Hippocampal formation (tissue), 2 donors: ENCODE measurements at regions not wholly inside any gene's neighbourhood (a gene's known extent, or its start where the extent isn't known, plus 50 kb on each side); places are given as distances from the start of the nearest gene placed in this dataset.

ENCODE experiments used
- DNase-seq, 2 donors: peaks; one replicate each; lab custom pipeline; 2025; lab: John Stamatoyannopoulos, UW

DNA sequence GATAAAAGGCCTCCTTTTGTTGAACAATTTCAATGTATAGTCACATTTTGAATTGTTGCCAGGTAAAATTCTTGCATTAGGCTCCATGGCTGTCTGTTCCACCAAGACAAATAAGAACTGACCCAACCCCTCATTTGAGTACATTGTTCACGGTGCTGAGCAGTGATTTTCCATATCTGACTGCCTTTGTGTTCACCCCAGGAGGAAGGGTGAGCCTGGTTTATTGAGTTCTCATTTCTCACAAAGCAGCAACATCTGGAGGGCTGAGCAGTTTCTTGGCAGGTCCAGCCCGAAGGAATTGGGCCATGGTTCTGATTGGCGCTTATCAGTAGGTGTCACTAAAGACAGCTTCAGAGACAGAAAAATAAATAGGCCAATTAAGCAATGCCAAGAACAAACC is 149.1 kb downstream of the BMP4 start:
- DNase-seq, result no peak

DNA sequence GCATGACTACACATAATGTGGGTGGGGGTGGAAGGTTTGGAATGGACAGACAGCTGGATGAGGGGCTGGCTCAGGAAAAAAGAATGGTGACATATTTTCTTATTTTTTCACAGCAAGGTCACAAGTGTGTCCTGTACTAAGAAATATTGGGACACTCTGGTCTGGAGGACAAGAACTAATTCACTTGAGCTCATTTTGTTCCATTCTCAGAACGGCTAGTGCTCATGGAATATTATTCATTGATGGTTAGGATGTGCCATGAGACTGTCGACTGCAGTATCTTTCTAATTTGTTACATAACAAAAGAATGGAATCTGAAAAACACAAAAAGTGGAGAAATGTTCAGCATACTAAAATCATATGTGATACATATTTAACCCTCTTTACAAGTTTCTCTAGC is 149.5 kb downstream of the BMP4 start:
- DNase-seq, result no peak

DNA sequence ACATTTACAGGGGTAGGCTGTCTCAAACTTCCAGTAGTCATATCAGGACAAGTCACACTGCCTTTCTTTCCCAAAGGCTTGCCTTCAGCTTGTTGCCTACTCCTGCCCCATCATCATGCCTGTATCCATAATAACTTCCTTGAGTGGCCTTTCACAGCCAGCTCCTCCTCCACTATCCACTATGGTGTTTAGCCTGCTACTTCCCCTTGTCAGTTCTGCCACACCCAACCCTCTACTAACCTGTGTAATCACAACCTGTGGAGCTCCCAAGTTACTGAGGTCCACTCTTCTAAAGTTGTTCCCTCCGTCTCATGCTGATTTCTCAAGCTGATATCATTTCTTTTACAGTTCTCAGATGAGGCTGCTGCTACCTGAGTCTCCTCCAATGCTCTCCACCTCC is 159.9 kb downstream of the BMP4 start:
- DNase-seq, result no peak

DNA sequence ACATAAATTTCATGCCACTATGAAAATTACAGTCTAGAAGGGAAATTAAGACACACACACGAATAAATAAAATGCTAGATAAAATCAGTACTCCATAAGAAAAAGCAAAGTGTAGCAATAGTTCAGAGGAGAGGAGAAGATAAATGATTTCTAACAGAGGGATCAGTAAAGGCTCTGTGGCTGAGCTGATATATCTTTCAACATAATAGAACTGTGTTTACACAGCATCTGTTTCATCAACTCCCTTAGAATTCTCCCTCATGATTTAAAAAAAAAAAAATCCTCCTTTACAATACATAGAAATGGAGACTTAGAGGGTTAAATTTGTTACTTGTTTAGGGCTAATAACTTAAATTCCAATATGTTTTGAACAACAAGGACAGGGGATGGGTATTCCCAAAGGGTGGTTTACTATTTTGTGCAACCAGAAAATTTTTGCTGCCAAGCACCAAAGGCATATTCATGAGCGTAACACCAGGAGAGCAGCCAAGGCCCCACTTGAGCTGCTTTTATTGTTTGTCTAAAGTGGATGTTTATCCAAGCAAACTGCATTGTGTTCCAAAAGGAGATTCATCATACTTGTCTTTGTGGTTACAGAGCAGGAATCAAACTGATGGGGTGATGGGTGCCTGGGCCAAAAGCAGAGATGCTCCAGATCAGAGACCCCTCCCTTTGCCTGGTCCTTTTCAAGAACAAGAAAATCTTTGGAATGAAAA is 162.7 kb downstream of the BMP4 start:
- peak; percentile 25 to 51 for DNase-seq

DNA sequence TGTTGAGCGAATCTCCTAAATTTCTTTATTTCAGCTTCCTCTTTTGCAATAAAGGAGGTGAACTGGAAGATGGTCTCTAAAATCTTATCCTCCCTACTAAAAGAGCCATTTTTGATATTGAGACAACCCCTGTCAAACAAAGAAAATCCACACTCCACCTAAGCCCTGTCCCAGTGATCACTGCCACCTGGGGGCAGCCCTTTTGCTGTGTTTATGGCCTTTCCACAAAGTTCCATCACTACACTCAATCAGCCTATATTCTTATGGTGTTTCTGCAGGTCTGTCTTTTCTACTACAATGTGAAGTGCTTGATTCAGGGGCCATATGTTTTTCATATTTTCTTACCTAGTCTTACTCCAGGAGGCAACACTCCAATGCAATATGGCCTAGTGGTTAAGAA is 163.7 kb downstream of the BMP4 start:
- DNase-seq, result no peak

DNA sequence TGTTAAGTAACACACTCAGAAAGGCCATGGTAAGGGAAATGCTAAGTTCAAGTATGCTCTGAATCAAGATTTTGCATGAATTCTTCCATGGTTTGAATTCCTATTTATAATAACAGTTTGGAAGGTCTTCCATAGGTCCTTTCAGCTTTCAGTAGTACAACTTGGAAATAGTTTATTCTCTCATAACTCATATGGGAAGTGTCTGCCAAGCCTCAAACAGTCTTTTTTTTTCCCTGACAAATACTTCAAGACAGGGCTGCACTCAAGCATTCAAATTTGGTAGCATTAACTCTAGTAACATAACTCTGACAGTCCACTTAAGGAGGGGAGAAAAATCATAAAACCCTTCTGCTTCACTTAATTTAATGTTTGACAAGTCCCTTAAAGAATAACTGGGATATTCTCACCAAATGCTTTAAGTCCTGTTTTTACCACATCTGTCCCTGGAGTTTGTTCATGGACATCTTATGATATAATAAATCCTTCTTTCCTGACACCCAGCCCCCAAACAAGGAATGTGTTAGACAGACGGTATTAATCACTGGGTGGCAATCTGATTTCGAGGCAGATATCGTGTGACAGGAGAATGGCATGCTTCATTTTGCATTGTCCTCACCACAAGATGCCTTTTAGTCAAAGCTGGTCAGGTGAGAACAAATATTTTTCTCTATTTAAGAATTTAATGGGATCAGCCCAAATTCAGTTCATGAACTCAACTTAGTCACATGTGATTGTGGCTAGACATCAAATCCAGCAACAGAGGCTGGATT is 165.7 kb downstream of the BMP4 start:
- no peak for DNase-seq

DNA sequence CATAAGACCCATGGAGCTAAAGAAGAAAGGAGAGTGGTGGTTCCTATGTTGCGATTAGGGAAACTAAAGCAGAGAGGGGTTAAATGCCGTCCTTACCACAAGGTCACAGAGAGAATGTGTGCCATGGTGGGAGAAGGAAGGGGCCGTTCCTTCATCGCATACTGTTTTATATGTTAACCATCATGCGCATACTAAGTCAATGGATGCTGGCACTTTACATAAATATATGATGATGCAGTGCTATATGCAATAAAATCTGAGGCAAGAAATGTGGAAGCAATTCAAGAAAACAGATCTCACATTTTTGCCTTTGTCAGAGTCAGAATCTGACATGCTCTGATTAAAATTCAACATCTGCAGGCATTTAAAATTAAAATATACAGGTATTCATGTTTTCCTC is 168.1 kb downstream of the BMP4 start:
- no peak for DNase-seq

DNA sequence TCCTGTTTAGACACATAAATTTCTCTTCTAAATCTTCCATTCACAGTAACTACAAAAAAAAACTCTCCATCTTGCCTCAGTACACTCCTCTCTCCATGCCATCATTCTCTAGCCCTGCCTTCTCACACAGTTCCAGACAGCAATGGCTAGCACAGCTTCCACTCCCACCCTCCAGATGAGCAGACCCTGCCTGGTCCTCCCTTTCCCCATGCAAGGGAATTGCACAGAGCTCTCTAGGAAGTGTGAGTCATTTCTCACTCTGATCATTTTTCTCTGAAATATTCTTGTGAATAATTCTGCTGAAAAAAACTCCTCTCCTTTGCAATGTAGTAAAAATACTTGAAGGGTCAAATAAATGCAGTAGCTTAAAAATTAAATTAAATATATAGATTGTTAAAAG is 170.6 kb downstream of the BMP4 start:
- DNase-seq, result no peak

DNA sequence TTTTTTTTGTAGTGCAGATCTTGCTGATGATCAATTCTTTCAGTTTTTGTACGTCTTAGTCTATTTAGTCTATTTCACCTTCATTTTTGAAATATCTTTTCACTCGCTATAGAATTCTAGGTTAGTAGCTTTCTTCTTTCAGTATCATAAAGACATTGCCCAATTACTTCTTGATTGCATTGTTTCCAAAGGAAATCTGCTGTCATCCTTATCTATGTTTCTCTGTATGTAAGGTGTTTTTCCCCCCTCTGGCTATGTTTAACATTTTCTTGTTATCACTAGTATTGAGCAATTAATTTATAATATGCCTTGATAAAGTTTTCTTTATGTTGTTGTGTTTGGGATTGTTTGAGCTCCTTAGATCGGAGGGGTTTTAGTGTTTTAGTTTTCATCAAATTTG is 171.9 kb downstream of the BMP4 start:
- DNase-seq, result no peak

DNA sequence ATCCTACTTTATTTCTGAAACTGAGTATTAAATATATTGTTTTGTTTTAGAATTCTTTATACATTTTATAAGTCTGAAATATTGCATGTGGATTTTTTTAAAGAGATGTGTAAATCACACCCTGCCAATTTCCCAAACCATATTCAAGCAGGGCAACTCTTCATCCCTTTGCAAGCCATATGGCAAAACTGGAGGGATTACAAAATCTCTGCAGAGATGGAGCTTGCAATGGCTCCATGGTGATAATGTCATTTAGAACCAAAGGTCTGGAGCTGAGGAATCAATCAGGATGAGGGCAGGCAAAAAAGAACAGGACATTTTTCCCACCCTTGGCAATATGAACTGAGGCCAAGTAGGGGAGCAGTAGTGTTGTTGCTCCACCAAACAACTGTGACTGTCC is 173.4 kb downstream of the BMP4 start:
- DNase-seq, result peak in 1 of 2 donors; percentile 0

DNA sequence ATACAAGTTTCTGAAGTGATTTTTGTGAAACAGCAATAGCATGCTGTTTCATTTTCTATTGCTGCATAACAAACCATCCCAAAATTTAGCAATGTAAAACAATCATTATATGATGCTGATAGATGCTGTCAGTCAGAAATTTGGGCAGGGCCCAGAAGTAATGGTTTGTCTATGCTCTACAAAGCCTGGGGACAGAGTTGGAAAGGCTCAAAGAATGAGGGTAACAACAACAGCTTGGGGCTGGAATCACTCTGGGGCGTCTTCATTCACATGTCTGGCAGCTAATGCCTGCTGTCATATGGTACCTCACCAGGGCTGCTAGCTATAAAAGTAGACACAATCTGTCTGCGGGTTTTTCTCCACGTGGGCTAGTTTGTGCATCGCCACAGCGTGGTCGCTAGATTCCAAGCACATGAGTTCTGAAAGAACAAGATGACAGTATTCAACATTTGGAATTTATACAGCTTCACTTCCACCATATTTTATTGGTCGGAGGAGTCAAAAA is 176.5 kb downstream of the BMP4 start:
- DNase-seq, result no peak

DNA sequence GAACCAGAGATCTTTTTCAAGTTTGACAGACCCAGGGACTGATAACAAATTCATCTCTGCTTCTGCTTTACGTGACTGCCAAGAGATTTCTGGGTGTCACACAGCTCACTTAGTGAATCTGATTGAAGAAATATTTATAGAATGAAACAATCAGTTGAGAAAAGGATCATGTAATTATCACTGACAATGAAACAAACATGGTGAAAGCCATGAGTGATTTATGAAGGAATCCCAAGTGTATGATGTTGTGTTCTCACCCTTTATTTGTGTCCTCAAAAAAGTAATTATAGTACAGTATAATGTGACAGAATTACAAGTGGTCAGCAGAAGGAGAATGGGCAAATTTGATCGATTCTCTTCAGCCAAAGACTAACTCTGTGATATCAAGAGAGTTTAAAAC is 177.3 kb downstream of the BMP4 start:
- no peak for DNase-seq

DNA sequence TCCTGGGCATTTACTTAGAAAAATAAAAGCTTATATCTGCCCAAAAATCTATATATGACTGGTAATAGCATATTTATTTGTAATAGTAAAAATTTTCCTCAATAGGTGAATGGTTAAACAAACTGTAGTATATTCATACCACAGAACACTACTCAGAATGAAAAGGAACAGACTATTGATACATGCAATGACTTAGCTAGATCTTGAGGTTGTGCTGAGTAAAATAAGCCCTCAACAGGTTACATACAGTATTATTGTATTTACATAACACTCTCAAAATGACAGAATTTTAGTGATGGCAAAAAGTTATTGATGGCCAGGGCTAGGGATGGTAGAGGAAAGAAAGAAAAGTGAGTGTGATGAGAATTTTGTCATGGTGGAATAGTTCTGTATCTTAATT is 178.4 kb downstream of the BMP4 start:
- DNase-seq, result no peak

DNA sequence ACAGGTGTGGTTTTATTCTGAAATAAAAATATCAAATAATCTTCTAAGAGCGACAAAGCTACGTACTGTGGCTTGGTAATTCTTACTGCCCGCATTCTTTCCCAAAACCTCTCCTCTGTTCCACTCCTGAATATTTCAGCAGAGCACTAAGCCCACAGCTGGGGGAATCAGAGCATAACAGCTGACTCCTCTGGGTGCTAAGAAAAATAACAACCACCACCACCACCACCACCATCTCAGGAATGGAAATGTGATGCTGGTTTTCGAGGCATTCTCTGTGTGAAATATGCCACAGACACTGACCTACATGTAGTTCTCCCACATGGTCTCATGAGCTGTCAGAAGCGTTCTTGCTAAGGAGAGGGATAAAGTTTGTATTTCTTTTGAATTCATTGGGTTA is 183.7 kb downstream of the BMP4 start:
- DNase-seq, result no peak

DNA sequence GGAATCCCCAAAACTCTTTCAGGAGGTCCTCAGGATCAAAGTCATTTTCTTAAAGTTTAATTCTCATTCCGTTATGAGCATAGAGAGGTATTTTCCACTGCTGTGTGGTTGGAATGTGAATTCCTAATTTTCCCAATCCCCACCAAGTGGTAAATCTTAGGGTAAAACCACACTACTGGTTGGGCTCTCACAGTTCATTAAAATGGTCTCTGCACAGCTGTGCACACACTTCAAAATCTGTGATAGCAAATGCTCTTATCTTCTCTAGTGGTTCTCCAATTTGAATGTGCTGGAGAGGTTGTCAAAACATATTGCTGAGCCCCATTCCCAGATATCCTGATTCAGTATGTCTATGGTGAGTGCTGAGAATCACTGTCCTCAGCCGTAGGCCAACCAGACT is 189.1 kb downstream of the BMP4 start:
- DNase-seq, result no peak

DNA sequence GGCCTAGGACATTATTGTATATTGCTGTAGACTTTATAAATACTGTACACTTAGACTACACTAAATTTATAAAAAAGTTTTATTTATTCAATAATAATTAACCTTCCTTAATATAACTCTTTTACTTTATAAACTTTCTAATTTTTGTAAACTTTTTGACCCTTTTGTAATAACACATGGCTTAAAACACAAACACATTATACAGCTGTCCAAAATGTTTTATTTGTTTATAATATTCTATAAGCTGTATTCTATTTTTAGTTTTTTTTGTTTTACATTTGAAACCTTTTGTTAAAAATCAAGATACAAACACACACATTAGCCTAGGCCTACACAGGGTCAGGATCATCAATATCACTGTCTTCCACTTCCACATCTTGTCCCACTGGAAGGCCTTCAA is 190.0 kb downstream of the BMP4 start:
- DNase-seq, result no peak

DNA sequence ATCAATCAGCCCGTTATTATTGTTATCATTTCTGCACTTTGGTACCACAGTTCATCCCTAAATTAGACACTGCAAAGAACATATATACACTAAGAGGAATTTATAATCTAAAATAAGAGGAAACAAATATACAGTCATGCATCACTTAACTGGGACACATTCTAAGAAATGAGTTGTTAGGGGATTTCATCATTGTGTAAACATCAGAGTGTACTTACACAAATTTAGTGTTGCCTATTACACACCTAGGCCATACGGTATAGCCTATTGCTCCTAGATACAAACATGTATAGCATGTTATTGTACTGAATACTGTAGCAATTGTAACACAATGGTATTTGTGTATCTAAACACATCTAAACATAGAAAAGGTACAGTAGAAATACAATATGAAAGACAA is 190.5 kb downstream of the BMP4 start:
- no peak for DNase-seq

DNA sequence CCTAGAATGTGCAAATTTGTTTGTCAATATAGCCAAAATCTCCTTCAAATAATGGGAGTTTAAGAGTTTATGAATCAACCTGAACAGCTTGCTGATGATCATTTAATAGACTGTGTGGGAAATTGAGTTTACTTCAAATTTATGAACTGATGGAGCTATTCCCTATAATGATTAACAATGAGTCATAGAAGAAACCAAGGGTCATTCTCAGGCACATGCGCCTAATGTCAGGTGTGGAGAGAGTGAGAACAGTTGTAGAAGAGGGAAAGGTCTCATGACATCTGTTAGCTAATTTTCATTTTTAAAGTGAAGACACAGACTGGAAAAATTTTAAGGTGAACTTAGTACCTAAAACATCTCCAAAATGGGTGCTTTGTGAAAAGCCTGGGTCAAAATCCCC is 191.8 kb downstream of the BMP4 start:
- DNase-seq, result no peak

DNA sequence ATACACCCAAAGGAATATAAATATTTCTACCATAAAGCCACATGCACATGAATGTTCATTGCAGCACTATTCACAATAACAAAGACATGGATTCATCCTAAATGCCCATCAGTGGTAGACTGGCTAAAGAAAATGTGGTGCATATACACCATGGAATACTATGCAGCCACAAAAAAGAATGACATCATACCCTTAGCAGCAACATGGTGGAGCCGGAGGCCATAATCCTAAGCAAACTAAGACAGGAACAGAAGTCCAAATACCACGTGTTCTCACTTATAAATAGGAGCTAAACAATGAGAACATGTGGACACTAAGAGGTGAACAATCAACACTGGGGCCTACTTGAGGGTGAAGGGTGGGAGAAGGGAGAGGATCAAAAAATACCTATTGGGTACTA is 198.5 kb downstream of the BMP4 start:
- no peak for DNase-seq

DNA sequence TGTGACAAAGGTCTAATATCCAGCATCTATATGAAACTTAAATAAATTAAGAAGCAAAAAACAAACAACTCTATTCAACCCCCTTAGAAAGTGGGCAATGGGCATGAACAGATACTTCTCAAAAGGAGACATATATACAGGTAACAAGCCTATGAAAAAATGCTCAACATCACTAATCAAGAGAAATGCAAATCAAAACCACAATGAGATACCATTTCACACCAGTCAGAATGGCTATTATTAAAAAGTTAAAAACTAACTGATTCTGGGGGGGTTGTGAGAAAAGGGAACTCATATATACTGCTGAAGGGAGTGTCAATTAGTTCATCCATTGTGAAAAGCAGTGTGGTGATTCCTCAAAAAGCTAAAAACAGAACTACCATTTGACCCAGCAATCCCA is 198.9 kb downstream of the BMP4 start:
- DNase-seq, result no peak

DNA sequence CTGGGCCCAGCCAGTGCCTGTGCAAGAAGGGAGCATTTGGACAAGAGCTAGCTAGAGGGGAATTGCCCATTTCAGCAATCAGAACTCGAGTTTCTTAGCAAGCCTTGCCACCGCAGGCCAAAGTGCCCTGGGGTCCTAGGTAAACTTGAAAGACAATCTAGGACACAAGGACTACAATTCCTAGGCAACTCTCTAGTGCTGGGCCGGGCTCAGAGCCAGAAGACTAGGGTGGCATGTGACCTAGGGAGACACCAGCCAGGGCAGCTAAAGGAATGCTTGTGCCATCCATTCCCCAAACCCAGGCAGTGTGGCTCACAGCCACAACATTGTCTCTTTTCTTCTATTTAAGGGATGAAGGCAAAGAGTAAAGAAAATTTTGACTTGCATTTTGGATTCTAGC is 205.0 kb downstream of the BMP4 start:
- no peak for DNase-seq

DNA sequence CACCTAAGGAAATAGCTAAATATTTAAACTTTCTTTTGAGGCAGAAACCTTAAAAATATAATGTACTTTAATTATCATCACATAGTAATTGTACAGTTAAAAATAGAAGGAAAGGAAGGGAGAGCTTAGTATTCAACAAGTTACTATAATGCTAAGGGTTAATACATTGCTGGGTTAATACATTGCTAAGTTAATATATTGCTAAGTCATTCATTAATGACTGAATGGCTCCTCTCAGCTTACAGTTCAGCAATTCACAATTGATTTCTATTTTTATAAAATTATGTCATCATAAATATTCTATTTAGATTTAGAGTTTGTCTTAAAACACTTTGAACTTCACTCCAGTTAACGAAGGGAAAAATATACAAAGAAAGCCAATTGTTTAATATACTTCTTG is 207.9 kb downstream of the BMP4 start:
- DNase-seq, result no peak

DNA sequence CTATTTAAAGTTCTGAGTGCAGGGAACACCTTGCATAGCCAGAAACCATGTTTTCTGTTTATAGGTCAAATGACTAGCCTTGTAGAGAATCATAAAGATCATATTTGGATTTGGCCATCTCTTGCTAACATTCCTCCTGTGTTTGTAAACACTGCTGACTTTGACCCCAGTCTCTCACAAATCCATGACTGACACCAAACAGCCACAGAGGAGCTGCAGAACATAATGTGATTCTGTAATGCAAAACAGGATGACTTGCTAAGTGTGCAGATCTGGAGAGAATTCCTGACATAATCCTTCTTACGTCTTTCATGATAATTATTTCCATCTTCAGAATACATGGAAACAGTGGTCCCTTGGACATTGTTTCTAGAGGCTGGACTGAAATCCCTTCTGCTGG is 211.8 kb downstream of the BMP4 start:
- no peak for DNase-seq

DNA sequence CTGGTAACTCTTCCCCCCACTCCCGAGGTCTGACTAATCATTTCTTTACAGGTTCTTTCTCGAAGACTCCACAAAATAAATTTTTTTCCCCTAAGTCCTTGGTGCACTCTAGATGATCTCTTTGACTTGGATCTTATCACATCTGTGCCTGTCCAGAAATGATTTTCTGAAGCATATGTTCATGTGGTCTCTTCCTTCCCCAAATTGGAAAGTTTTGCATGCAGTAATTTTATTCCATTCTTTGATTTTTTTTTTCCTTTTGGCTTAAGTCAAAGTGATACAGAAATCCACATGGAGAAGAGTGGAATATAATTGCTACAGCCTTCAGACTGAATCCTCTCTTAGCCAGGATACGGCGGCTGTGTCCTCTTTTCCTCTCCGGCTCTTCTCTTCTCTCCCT is 213.3 kb downstream of the BMP4 start:
- no peak for DNase-seq
